D721Med (cell line): ENCODE measurements at regions not wholly inside any gene's neighbourhood (a gene's known extent, or its start where the extent isn't known, plus 50 kb on each side); places are given as distances from the start of the nearest gene placed in this dataset.

ENCODE experiments used
- DNase-seq: peaks from one replicate; pipeline ENCODE4 v3.0.0; 2011; ENCODE audit warnings: low spot score; ENCODE audit not compliant: insufficient read length
- FAIRE-seq: peaks from 2 replicates; lab custom pipeline; 2011; peaks lifted over from hg19 to GRCh38; lab: Jason Lieb, UNC
- TF ChIP-seq, protein P1 (sequence below): IDR thresholded peaks from 2 replicates; pipeline ENCODE4 v1.5.1; 2012; ENCODE audit warnings: mild to moderate bottlenecking, control low read depth; ENCODE audit not compliant: insufficient read depth; ENCODE audit errors: missing control alignments

DNA sequence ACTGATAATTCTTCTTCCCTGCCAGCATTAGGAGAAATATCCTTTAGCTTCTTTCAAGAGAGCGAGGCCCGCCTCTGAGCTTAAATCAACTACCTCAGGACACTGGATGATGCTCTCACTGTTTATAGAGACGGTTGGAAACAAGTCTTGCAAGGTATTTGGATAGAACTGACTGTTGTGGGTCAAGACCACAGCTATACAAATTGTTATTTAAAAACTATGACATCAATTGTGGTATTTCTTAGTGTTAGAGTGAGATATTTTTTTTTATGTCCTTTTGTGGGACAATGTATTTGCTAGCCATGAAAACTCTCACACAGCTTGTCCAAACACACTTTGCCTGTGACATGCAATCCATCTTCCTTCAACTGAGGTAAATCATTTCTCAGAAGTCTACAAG lies 136.3 kb upstream of the PHACTR1 start:
- FAIRE-seq, result no peak
- TF ChIP-seq, protein P1, sequence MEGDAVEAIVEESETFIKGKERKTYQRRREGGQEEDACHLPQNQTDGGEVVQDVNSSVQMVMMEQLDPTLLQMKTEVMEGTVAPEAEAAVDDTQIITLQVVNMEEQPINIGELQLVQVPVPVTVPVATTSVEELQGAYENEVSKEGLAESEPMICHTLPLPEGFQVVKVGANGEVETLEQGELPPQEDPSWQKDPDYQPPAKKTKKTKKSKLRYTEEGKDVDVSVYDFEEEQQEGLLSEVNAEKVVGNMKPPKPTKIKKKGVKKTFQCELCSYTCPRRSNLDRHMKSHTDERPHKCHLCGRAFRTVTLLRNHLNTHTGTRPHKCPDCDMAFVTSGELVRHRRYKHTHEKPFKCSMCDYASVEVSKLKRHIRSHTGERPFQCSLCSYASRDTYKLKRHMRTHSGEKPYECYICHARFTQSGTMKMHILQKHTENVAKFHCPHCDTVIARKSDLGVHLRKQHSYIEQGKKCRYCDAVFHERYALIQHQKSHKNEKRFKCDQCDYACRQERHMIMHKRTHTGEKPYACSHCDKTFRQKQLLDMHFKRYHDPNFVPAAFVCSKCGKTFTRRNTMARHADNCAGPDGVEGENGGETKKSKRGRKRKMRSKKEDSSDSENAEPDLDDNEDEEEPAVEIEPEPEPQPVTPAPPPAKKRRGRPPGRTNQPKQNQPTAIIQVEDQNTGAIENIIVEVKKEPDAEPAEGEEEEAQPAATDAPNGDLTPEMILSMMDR, result no peak
- no peak for DNase-seq

DNA sequence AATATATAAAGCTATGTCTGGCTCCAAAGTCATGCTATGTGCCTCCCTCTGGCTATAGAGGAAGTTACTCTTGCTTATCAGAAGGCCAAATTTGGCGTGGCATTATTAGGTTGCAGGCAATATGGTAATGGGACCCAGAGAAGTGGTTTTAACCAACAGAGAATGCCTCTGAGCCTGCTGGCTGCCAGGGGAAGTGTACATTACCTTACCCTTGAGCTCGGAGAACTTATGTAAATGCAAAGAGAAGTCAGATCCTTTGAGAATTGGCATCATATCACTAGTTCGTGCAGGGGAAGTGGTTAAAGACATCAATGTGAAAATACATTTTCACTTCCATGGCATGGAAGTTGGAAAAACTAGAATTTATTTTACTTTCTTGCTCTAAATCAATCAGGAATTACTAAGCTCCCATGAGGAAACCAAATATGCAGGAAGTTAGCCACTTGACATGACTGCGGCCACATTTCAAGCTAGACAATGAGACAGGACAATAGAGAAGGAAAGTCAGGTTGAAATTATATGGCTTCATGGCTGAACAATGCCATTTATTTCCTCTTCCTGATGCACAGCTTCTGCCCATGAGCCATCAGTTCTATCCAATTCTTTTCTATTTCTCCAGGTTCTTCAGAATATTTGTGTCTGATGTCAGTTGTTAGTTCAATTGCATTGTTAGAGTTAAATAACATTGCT lies 134.0 kb upstream of the PHACTR1 start:
- FAIRE-seq (no peak), DNase-seq (no peak)

DNA sequence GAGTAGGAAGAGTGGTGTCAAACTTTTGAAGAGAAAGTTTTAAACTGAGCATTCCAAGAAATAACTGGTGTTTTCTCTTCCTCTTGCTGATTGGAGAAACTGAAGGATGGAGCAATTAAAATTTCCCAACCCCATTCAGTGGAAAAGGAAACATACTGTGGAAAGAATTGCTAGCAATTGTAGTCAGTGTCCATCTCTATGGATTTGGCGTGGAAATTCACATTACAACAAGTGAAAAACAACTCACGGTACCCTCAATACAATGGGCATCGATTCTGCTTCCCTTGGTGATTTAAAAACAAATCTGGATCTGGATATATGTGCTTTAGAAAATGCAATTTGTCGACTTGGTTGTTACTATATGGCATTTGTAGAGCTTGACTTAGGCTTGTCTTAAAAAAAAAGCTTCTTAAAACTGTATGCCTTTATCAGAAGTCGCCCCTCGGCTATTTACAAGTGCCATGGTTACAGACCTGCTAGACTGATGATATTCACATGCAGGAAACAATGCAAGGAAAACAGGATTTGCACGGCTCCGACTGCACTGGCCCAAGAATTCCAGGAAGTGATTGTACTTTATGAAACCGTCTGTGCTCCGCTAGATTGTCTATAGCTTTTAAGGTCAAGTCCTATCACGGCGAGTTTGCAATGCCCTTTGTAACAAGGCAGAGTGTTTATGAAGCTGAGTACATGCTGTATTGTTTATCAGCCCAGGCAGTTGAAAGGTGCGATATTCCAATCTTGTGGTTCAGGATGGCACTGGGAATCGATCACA lies 131.7 kb upstream of the PHACTR1 start:
- FAIRE-seq (no peak), DNase-seq (no peak)
- TF ChIP-seq, protein P1, result no peak

More for the DNA sequence above, 134.0 kb upstream of the PHACTR1 start:
- TF ChIP-seq, protein P1, result no peak

DNA sequence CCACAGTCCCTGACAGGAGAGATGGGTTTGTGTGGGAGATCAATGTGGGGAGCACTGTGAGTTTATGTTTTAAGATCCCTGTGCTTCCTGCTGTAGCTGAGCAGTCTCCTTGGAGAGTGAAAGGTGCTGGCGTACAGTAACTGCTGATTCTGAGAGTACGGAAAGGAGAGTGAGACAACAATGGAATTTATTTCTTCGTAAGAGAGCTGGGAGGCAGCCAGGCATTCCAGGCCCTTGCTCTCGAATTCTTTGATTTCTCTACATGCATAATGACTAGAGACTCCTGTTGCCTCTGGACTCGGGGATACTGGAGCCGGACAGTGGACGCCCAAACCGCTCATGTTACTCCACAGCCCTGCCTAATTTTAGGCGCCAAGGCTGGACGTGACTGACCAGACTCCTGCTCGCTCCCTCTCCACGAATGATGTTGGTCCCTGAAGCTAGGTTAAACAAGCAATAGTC lies 131.0 kb upstream of the PHACTR1 start:
- no peak for DNase-seq
- TF ChIP-seq, protein P1, result no peak

DNA sequence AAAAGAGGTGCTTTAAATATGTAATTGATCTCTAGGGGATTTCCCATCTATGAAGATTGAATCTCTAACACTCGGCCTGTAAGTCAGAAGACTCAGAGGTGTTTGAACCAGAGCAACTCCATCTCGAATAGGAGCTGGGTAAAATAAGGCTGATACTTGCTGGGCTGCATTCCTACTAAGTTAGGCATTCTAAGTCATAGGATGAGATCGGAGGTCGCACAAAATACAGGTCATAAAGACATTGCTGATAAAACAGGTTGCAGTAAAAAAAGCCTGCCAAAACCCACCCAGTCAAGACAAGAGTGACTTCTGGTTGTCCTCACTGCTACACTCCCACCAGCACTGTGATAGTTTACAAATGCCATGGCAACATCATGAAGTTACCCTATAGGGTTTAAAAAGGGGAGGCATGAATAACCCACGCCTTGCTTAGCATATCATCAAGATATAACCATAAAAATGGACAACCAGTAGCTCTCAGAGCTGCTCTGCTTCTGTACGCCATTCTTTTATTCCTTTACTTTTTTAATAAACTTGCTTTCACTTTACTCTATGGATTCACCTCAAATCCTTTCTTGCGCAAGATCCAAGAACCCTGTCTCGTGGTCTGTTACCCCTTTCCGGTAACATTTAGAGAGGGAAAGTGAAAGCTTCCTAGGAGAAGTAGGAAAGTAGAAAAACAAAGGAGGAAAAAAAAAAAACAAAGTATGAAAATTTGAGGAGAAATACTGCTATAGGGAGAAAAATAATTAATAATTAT lies 129.7 kb upstream of the PHACTR1 start:
- no peak for FAIRE-seq
- DNase-seq, result no peak
- TF ChIP-seq, protein P1, result no peak

More for the DNA sequence above, 131.0 kb upstream of the PHACTR1 start:
- FAIRE-seq, result no peak

DNA sequence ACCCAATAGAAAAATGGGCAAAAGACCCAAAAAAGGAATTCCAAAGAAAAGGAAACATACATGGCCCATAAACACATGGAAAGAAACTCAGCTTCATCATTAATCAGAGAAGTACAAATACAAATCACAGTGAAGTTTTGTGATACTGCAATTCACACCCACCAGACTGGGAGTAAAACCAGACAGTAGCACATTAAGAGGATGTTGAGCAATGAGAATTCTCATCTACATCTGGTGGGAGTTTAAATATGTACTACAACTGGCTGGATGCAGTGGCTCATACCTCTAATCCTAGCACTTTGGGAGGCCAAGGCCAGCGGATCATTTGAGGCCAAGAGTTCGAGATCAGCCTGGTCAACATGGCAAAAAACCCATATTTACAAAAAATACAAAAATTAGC lies 125.7 kb upstream of the PHACTR1 start:
- DNase-seq (no peak), FAIRE-seq (no peak)
- TF ChIP-seq, protein P1, result no peak
